ENCODE measurements at regions not wholly inside any gene's neighbourhood (a gene's known extent, or its start where the extent isn't known, plus 50 kb on each side); places are given as distances from the start of the nearest gene placed in this dataset.

DNA sequence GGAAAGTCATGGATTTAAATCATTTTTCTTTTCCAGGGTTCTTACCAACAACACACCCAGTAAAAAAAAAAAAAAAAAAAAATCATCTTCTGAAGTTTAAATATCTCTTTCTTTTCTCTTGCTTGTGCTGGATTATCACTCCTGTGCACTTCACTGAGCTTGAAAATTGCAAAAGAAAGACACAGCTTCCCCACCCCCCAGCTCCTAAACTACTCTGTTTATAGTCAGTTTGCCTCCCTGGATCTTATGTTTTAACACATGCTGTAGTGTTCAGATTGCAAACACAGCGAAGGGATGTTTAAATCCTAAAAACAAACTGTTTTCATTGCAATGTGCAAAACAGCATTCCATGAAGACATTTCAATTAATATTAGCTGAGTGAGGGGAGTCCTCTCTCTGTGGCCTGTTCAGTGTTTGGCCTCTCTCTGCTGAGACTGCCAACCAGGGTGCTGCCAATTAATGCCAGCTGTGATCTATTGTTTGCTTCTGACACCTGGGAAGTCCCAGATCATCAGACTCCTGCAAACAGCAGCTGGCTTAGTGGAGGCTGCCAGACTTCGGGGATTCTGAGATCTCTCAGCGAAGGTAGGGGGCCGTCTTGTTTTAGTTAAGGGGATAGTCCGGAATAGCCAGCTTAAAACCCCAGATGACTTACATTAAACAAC is 171.1 kb upstream of the PITX2 start:
- Histone ChIP-seq H3K4me3 (ENCODE audit: insufficient read depth, low read depth, low read length) (no peak overlapping the region), H3K36me3 (replicated peaks; ENCODE audit: control insufficient read depth, insufficient read depth, low read length) (no peaks in the 10 kb centered on the region), H3K27me3 (ENCODE audit: control insufficient read depth, insufficient read depth, low read length) (no peaks in the 10 kb centered on the region)
- DNase-seq: peak; percentile 9

- DNase-seq: no peak
- Histone ChIP-seq H3K36me3 (replicated peaks; ENCODE audit: control insufficient read depth, insufficient read depth, low read length) (no peaks in the 10 kb centered on the region), H3K27me3 (ENCODE audit: control insufficient read depth, insufficient read depth, low read length) (no peaks in the 10 kb centered on the region)
Measured at GRCh38 chr4:110795971-110796370, 173.1 kb upstream of the PITX2 start.

DNA sequence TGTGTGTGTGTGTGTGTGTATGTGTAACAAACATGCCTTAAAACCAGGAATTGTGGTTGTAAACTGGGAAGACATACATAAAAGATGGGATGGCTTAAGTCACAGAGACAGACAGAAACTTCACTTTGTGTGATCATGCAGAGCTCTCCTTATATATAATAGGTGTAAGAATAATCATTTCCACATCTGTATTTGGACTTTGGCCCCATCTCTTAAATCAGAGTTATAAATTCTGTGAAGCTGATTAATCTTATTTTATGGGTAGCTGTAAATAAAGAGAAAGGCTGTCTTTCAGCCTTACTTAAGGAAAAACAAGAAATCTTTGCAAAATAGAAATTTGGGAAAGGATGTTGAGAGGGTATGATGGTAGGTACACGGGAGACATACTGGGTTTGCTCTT is 174.6 kb upstream of the PITX2 start:
- Histone ChIP-seq H3K36me3 (replicated peaks; ENCODE audit: control insufficient read depth, insufficient read depth, low read length) (no peaks in the 10 kb centered on the region), H3K27me3 (ENCODE audit: control insufficient read depth, insufficient read depth, low read length) (no peaks in the 10 kb centered on the region), H3K4me3 (ENCODE audit: insufficient read depth, low read depth, low read length) (no peak overlapping the region)
- no peak for DNase-seq

More at GRCh38 chr4:110795971-110796370, 173.1 kb upstream of the PITX2 start:
- H3K4me3 ChIP-seq (ENCODE audit: insufficient read depth, low read depth, low read length): no peak overlapping the region

DNA sequence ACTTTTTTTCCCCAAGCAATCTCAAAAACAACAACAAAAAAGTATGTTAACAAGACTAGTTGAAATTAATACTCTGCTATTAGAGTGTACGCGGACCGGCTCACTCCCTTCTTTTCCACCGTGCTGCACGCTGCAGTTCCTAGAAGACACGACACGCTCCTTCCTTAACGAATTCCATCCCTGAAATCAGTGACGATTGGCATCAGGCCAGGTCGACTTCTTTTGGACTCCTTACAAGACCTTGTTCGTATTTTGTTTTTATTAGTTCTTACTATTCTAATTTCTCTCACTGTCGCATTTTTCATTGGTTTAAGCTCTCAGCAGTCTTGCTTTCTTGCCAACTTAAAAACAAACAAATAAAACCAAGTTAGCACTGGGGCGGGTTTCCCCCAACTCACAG is 175.8 kb upstream of the PITX2 start:
- Histone ChIP-seq H3K27me3 (ENCODE audit: control insufficient read depth, insufficient read depth, low read length) (no peaks in the 10 kb centered on the region), H3K36me3 (replicated peaks; ENCODE audit: control insufficient read depth, insufficient read depth, low read length) (no peaks in the 10 kb centered on the region), H3K4me3 (ENCODE audit: insufficient read depth, low read depth, low read length) (no peak overlapping the region)
- DNase-seq: no peak

- DNase-seq: no peak
- Histone ChIP-seq H3K36me3 (replicated peaks; ENCODE audit: control insufficient read depth, insufficient read depth, low read length) (no peaks in the 10 kb centered on the region), H3K27me3 (ENCODE audit: control insufficient read depth, insufficient read depth, low read length) (no peaks in the 10 kb centered on the region), H3K4me3 (ENCODE audit: insufficient read depth, low read depth, low read length) (no peak overlapping the region)
Measured at GRCh38 chr4:110799211-110799610, 176.3 kb upstream of the PITX2 start.

DNA sequence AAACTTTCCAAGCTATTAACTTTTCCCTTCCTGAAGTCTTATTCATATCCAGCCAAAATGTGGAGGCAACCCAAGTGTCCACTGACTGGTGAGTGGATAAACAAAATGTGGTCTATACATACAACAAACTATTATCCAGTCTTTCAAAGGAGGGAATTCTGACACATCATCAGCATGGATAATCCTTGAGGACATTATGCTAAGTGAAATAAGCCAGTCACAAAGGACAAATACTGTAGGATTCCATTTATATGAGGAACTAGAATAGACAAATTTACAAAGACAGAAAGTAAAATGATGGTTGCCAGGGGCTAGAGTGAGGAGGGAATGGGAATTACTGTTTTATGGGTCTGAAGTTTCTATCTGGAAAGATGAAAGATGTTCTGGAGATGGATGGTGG is 178.7 kb upstream of the PITX2 start:
- H3K27me3 ChIP-seq (ENCODE audit: control insufficient read depth, insufficient read depth, low read length): no peaks in the 10 kb centered on the region
- no peak for DNase-seq
- H3K36me3 ChIP-seq (replicated peaks; ENCODE audit: control insufficient read depth, insufficient read depth, low read length): no peaks in the 10 kb centered on the region
- H3K4me3 ChIP-seq (ENCODE audit: insufficient read depth, low read depth, low read length): no peak overlapping the region

DNA sequence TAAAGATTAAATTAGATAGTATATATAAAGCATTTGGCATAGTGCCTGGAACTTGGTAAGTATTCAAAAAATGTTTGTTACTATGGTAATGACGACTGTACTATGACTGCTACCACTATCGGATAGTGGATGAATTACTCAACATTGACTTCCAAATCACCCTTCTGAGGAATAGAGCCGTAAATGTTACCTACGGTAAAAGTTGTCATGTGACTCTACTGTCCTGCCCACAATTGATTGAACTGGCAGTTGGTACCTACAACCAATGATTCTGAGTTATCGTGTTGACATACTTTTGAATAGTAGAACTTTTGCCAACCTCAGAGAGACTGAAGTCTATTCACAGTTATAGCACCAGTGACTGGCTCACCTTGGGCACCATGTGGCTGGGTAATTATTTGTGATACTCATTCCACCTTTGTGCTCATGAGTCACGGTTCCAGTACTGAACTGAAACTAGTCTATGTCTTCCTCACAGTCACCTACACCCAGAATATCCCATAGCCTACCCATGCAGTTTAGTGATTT is 185.5 kb upstream of the PITX2 start:
- no peaks in the 10 kb centered on the region for H3K36me3 ChIP-seq (replicated peaks; ENCODE audit: control insufficient read depth, insufficient read depth, low read length)
- H3K27me3 ChIP-seq (ENCODE audit: control insufficient read depth, insufficient read depth, low read length): no peaks in the 10 kb centered on the region
- DNase-seq: no peak
- H3K4me3 ChIP-seq (ENCODE audit: insufficient read depth, low read depth, low read length): no peak overlapping the region

DNA sequence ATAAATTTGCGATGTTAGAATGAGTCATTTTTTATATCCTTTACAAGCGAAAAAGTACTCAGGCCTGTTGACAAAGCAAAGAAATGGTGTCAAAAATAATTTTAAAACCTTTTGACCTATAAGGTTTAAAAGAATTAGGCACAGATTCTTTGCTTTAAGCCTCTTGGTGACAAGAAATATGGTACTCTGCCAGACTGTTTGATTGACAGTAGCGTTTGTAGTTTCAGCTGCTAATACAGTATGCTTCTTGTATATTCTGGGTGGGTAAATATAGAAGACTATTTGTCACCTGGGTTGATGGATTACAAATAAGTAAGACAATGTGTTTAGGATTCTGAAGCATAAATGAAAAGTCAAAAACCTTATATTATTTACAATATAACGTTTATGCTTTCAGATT is 193.1 kb upstream of the PITX2 start:
- no peak for DNase-seq
- Histone ChIP-seq H3K27me3 (ENCODE audit: control insufficient read depth, insufficient read depth, low read length) (no peaks in the 10 kb centered on the region), H3K36me3 (replicated peaks; ENCODE audit: control insufficient read depth, insufficient read depth, low read length) (no peaks in the 10 kb centered on the region), H3K4me3 (ENCODE audit: insufficient read depth, low read depth, low read length) (no peak overlapping the region)

GRCh38 chr4:110816367-110816766 is 193.5 kb upstream of the PITX2 start:
- Histone ChIP-seq H3K4me3 (ENCODE audit: insufficient read depth, low read depth, low read length) (no peak overlapping the region), H3K27me3 (ENCODE audit: control insufficient read depth, insufficient read depth, low read length) (no peaks in the 10 kb centered on the region), H3K36me3 (replicated peaks; ENCODE audit: control insufficient read depth, insufficient read depth, low read length) (no peaks in the 10 kb centered on the region)
- no peak for DNase-seq

GRCh38 chr4:110821186-110821585 is 198.3 kb upstream of the PITX2 start:
- H3K27me3 ChIP-seq (ENCODE audit: control insufficient read depth, insufficient read depth, low read length): no peaks in the 10 kb centered on the region
- DNase-seq: no peak
- H3K36me3 ChIP-seq (replicated peaks; ENCODE audit: control insufficient read depth, insufficient read depth, low read length): no peaks in the 10 kb centered on the region
- H3K4me3 ChIP-seq (ENCODE audit: insufficient read depth, low read depth, low read length): no peak overlapping the region

GRCh38 chr4:110823251-110823650 is 200.4 kb upstream of the PITX2 start:
- no peak overlapping the region for H3K4me3 ChIP-seq (ENCODE audit: insufficient read depth, low read depth, low read length)
- no peak for DNase-seq
- H3K27me3 ChIP-seq (ENCODE audit: control insufficient read depth, insufficient read depth, low read length): no peaks in the 10 kb centered on the region
- no peaks in the 10 kb centered on the region for H3K36me3 ChIP-seq (replicated peaks; ENCODE audit: control insufficient read depth, insufficient read depth, low read length)

GRCh38 chr4:110824344-110824743 is 201.5 kb upstream of the PITX2 start:
- DNase-seq: no peak
- Histone ChIP-seq H3K27me3 (ENCODE audit: control insufficient read depth, insufficient read depth, low read length) (no peaks in the 10 kb centered on the region), H3K4me3 (ENCODE audit: insufficient read depth, low read depth, low read length) (no peak overlapping the region), H3K36me3 (replicated peaks; ENCODE audit: control insufficient read depth, insufficient read depth, low read length) (no peaks in the 10 kb centered on the region)

- H3K27me3 ChIP-seq (ENCODE audit: control insufficient read depth, insufficient read depth, low read length): no peaks in the 10 kb centered on the region
- no peak overlapping the region for H3K4me3 ChIP-seq (ENCODE audit: insufficient read depth, low read depth, low read length)
- no peak for DNase-seq
- no peaks in the 10 kb centered on the region for H3K36me3 ChIP-seq (replicated peaks; ENCODE audit: control insufficient read depth, insufficient read depth, low read length)
Measured at GRCh38 chr4:110826656-110827055, 203.8 kb upstream of the PITX2 start.

GRCh38 chr4:110830461-110830860 is 207.6 kb upstream of the PITX2 start:
- Histone ChIP-seq H3K27me3 (ENCODE audit: control insufficient read depth, insufficient read depth, low read length) (no peaks in the 10 kb centered on the region), H3K36me3 (replicated peaks; ENCODE audit: control insufficient read depth, insufficient read depth, low read length) (no peaks in the 10 kb centered on the region)
- no peak for DNase-seq

DNA sequence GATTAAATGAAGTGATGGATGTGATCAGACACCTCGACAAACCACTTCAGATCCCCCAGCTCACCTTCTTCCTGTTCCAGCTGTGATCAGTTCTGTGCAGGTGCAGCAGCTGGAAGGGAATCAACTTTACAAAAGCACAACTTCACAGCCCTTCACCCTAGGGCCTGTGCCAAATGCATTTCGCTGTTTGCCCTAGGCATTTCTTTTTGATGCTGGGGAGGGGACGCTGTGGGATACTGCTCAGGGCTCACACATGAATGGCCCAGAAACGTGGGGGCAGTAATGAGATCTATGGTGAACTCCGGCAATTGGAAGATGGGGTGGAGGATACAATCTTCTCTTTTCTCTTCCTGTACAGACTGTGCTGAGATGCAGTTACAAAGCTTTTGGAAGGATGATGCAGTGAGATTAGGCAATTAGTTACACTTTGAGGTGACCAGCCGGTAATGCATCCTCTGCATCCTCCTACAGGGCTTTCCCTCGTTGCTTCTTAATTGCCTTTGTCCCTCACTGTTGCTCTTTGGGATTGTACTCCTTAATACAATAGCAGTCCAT is 215.1 kb upstream of the PITX2 start:
- no peak for DNase-seq

More at GRCh38 chr4:110830461-110830860, 207.6 kb upstream of the PITX2 start:
- H3K4me3 ChIP-seq (ENCODE audit: insufficient read depth, low read depth, low read length): no peak overlapping the region

More for the DNA sequence above, 215.1 kb upstream of the PITX2 start:
- H3K27me3 ChIP-seq (ENCODE audit: control insufficient read depth, insufficient read depth, low read length): no peaks in the 10 kb centered on the region
- H3K4me3 ChIP-seq (ENCODE audit: insufficient read depth, low read depth, low read length): no peak overlapping the region
- H3K36me3 ChIP-seq (replicated peaks; ENCODE audit: control insufficient read depth, insufficient read depth, low read length): no peaks in the 10 kb centered on the region
